ENCODE measurements at regions not wholly inside any gene's neighbourhood (a gene's known extent, or its start where the extent isn't known, plus 50 kb on each side); places are given as distances from the start of the nearest gene placed in this dataset.

DNA sequence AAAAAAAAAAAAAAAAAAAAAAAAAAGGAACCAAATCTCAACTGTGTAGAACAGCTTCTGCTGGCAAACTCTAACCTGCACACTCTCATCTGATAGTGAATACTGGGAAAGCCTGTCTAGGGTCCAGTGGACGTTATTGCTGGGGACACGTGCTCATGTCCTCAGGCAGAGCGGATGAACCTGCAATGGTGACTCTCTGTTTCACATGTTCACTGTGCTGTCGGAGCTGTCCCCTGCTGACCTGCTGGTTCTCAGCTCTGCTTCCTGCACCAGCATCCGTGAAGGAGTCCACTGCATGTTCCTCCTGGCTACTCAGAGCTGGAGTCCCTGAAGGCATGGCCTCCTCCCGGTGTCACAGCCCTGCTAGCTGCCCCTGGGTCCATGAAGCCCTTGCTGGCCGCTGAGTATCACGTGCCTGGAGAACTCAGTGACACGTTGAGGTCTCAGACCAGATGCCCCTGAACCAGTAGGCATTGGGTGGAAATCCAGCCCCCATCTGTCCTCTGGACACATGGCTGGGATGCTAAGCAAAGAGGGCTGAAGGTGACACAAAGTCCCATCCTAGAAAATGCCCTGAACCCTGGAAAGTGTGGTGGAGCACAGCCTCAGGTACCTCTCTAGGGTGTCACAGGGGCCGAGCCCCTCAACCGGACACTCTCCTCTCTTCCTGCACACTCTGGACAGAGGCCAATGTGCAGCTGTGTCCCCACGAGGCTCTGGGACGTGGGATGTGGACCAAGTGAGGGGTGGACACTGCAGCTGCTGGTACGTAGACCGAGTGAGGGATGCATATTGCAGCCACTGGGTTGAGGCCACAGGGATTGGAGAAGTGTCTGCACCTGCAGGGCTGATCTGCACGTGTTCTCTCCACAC lies 54.9 kb upstream of the FRMD1 start:
- TF ChIP-seq, protein P1, sequence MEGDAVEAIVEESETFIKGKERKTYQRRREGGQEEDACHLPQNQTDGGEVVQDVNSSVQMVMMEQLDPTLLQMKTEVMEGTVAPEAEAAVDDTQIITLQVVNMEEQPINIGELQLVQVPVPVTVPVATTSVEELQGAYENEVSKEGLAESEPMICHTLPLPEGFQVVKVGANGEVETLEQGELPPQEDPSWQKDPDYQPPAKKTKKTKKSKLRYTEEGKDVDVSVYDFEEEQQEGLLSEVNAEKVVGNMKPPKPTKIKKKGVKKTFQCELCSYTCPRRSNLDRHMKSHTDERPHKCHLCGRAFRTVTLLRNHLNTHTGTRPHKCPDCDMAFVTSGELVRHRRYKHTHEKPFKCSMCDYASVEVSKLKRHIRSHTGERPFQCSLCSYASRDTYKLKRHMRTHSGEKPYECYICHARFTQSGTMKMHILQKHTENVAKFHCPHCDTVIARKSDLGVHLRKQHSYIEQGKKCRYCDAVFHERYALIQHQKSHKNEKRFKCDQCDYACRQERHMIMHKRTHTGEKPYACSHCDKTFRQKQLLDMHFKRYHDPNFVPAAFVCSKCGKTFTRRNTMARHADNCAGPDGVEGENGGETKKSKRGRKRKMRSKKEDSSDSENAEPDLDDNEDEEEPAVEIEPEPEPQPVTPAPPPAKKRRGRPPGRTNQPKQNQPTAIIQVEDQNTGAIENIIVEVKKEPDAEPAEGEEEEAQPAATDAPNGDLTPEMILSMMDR (IDR thresholded peaks at IDR 0.05), result no peak
- TF ChIP-seq POLR2A (IDR thresholded peaks at IDR 0.05), result no peak
